SHP77 (cell line): ENCODE measurements at regions not wholly inside any gene's neighbourhood (a gene's known extent, or its start where the extent isn't known, plus 50 kb on each side); places are given as distances from the start of the nearest gene placed in this dataset.

ENCODE experiments used
- DNase-seq, 2 experiments: peaks; one replicate each; lab custom pipeline; 2025; lab: John Stamatoyannopoulos, UW

GRCh38 chr20:55783381-55783780 lies 221.9 kb downstream of the CBLN4 start:
- no peak for DNase-seq

DNA sequence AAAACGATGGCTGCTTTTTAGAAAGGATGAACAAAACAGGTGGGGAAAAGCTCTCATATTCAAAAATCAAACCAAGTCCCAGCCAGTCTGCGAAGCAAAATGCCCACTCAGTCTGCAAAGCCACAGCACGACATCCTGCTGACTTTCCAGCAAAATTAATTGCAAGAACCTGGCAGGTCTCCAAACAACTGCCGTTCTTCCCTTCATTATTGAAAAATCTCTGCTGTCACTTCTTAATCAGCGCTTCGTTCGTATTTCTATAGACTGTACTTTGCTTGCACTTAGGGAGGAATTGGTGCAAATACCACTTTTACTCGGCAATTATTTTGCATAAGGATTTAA lies 222.4 kb downstream of the CBLN4 start:
- peak in 1 of 2 experiments; percentile 5 for DNase-seq

DNA sequence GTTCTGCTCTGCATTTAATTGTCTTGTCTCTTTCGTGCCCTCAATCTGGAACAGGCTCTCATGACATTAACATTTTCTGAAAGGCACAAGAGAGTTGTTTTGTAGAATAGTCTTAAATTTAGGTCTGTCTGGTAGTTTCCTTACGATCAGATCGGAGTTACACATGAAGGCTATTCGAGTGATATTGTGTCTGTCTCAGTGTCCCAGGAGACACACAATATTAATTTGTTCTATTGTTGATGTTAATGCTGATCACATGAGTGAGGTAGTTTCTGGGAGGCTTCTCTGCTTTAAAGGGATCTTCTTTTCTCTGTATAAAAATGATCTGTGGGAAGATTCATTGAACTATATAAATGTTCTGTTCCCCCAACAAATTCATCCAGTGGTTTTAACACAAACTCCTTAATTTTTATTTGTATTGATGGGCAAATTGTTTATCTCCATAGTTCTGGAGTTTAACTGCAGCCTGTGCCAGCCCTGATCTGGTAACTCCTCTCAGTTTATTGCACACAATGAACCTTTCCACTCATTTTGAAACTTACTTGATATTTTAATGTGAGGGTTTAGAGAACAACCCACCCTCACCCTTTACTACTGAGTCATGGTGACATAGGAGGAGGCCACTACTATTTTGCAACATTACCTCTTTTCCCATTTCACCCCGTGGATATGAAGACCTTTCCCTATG lies 223.0 kb downstream of the CBLN4 start:
- DNase-seq: no peak

- DNase-seq: no peak
These were observed 226.5 kb downstream of the CBLN4 start for GRCh38 chr20:55778796-55779195.

- DNase-seq: no peak
These were observed 227.7 kb downstream of the CBLN4 start for GRCh38 chr20:55777641-55778040.

DNA sequence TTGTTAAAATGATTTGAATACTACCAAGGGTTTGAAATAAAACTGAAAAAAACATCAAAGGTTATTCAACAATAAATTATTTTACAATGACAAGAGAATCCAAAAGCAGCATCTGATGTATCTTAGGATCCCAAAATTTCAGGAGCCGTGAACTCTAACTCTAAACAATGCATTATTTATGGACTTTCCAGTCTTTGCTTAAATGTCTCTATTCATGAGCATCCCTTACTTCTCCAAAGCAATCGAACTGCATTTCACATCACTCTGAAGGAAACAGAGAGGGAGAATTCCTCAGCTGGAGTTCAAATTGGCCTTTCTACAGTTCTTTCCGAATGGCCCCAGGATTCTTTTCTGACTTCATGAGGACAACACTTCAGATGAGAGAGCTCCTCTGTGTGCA lies 229.1 kb downstream of the CBLN4 start:
- no peak for DNase-seq

DNA sequence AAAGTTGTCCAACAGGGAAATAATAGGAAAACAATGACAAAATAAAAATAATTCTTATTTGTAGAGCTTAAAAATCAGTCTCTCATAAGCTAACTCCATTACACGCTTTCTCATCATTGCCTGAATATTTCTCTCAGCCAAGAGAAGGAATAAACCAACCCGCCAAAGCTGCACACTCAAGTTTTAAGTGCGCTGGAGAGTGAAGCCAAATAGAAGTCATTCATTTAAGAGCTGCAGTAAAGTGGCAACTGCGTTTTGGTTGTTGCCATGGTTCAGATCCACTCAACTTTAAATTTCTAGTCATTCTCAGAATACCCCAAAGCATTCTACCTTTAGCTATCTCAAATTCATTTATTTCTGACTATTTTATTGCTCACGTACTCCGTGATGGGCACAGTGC lies 230.7 kb downstream of the CBLN4 start:
- no peak for DNase-seq

DNA sequence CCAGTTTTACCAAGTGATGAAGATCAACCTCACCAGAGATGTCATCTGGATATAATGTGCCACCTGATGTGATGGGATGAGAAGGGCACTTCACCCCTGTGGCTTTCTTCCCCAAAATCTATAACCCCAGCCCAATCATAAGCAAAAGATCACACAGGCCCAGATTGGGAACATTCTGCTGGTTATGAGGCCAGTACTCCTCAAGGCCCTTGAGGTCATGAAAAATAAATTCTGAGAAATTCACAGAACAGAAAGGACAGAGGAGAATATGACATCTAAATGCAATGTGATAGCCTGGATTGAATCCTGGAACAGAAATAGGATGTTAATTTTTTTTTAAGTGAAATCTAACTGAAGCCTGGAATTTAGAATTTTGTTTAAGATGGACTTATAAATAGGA lies 243.5 kb downstream of the CBLN4 start:
- DNase-seq: no peak

DNA sequence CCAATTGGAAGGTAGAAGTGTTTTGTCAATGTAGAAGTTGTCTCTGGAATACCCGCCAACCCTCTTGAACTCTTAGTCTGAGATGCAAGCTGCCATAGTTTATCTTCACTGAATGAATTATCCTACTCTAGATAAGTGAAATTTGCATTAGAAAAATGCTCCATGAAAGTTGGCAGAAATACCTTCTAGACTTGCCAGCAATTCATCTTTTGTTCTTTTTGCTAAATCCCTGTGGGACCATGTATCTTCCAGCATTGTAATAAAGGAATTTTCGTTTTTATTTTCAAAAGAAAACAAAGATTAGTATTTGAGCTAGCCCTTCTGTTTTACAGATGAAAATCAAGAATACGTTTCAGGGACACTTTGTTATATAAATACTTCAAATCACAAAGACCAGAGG lies 244.2 kb downstream of the CBLN4 start:
- no peak for DNase-seq

- DNase-seq: no peak
These were observed 244.7 kb downstream of the CBLN4 start for GRCh38 chr20:55760586-55760985.

DNA sequence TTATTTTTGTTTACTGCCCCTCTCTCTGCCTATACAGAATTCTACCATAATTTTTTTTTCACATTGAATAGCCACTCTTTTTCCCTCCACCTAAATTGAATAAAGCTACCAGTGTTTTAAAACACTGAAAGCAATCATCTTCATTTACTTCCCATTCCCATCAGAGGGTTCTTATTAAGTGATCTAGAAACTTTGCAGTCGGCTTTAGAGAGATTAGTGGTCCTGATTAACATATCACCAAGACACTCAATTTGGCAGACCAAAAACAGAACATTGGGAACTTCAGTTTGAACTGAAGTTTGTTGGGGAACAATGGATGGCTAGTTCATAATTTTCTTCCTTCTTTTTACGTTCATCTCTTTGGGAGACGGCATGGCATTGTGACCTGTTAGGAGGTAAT lies 249.5 kb downstream of the CBLN4 start:
- DNase-seq: no peak

GRCh38 chr20:55755411-55755810 lies 249.9 kb downstream of the CBLN4 start:
- DNase-seq: no peak

- no peak for DNase-seq
These were observed 258.6 kb downstream of the CBLN4 start for GRCh38 chr20:55746723-55747122.

DNA sequence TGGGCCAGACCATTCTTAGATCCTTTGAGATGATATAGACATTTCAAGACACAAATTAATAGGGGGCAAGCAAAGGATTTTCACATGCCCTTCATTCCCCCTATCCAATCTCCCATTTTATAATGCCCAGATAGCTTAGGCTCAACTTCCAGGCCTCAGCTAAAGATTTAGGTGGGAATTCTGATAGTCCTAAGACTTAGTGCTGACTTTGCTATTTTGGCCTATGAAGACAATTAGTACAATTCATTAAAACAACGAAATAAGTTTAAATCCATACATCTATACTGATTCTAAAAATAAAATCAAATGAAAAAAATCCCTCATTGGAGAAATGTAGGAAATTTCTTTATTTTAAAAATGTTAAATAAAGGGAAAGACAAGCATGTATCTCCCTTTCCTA lies 259.5 kb downstream of the CBLN4 start:
- no peak for DNase-seq

GRCh38 chr20:55744896-55745295 lies 260.4 kb downstream of the CBLN4 start:
- DNase-seq: peak; percentile 15 to 41

DNA sequence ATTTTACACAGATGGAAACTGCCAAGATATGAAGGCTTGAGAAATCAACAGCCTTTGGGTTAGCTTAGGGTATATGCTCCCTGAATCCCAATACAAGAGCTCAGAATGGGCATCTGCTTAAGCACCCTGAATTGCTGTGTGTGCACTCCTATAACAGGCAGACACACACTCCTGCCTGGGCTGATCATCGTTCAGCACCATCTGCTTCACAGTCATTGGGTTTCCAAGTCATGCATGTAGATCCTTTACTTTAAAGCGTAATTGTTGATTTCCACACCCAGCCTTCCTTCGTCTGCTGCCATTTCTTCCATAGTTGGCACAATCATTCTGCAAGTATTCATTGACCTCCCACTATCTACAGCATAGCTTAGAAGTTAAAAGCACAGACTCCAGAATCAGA lies 263.5 kb downstream of the CBLN4 start:
- no peak for DNase-seq

- DNase-seq: no peak
These were observed 265.2 kb downstream of the CBLN4 start for GRCh38 chr20:55740076-55740475.

GRCh38 chr20:55730321-55730720 lies 275.0 kb downstream of the CBLN4 start:
- no peak for DNase-seq

GRCh38 chr20:55714736-55715135 lies 290.6 kb downstream of the CBLN4 start:
- DNase-seq: no peak

DNA sequence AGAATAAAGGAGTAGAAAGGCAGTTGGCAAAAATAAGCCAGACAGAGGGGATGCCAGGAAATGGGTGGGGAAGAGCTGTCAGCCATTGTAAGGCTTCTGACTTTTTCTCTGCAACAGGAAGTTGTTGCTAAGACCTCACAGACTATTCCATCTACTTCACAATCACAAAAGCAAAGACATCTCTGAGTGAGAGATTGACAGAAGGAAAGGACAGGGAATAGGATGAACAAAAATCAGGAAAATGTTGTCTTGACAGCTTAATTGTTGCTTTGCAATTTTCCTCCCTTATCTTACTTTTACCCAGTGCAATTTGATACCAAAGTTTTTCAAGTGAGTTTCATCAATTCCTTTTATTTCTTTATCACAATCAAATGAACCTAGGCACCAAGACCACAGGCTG lies 291.2 kb downstream of the CBLN4 start:
- no peak for DNase-seq

GRCh38 chr20:55704458-55704857 lies 300.9 kb downstream of the CBLN4 start:
- no peak for DNase-seq

DNA sequence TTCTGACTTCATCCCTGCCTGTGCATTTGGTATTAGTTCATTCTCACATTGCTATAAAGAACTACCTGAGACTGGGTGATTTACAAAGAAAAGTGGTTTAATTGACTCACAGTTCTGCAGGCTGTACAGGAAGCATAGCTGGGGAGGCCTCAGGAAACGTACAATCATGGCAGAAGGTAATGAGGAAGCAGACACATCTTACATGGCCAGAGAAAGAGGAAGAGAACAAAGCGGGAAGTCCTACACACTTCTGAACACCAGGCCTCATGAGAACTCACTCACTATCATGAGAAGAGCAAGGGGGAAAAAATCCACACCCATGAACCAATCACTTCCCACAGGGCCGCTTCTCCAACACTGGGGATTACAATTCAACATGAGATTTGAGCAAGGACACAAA lies 303.9 kb downstream of the CBLN4 start:
- DNase-seq: no peak

GRCh38 chr20:55696520-55696919 lies 308.8 kb downstream of the CBLN4 start:
- no peak for DNase-seq

DNA sequence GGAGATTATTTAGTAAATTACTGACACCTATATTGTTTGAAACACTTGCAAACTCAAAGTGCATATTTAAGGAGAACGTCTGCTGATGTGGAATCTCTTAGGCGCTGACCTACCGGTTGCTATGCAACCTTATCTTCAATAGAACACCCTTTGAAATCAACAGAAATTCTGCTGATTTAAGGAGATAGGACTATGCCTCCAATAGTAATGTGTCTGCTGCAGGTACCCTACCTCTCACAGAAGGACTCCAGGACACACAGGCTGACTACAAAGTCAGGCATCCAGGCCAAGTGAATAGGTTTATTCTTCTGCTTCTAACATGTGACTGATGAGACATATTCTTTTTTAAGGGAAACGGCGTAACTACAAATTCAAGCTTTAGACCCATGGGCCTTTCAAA lies 311.7 kb downstream of the CBLN4 start:
- no peak for DNase-seq

GRCh38 chr20:55685841-55686240 lies 319.5 kb downstream of the CBLN4 start:
- DNase-seq: no peak
